GM18519 (cell line): ENCODE measurements at regions not wholly inside any gene's neighbourhood (a gene's known extent, or its start where the extent isn't known, plus 50 kb on each side); places are given as distances from the start of the nearest gene placed in this dataset.

ENCODE experiments used
- ATAC-seq: cut with Tn5 transposase; IDR thresholded peaks from one replicate; pipeline ENCODE4 v1.9.1; 2021; ENCODE audit warnings: mild to moderate bottlenecking, moderate library complexity; ENCODE audit not compliant: unreplicated experiment, low FRiP score

DNA sequence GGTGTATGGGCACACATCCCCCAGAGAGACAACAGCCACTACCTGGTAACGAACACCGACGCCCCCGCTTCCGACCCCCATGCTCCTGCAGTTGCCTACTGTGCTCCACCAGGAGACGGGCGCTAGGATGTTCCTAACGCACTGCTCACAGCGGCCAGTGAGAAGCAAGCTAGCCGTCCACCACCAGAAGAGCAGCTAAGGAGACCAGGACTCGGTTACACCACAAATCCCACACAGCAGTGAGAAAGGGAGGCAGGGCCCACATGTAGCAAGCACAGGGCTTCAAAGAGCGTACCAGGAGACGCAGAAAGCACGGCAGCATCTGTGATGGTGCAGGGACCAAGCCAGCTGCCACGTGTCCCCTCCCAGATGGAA is 117.0 kb downstream of the NCOR2 start:
- ATAC-seq: no peak

DNA sequence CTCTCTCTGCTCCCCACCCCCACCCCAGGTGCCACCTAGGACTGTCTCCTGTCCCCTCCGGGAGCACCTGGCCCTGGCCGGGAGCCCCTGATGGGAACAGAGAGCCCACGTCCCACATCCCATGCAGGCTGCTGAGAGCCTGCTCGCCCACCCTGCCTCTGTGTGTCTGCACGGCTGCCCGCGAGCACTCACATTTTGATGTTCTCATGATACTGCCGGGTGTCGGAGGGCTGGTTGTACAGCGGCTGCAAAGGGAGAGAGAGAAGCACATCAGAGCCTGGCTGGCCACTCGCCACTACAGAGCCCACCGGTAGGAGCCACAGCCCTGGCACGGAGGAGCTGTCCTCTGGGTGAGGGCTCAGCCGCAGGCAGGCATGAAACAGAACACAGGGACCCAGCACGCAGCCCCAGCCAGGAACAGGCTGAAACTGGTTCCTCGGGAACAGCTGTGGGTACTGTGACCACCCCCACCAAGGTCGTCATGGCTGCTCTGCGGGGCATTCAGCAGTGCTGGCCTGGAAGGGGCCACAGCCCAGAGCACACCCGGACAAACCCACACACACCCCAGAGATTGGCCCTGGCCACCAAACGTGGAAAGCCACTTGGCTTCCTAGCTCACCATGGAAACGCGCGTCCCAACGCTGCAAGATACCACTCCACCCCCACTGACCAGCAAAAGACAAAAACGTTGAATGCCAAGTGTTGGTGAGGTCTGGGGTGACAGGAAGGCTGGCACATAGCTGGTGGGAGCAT is 117.6 kb downstream of the NCOR2 start:
- ATAC-seq: no peak

DNA sequence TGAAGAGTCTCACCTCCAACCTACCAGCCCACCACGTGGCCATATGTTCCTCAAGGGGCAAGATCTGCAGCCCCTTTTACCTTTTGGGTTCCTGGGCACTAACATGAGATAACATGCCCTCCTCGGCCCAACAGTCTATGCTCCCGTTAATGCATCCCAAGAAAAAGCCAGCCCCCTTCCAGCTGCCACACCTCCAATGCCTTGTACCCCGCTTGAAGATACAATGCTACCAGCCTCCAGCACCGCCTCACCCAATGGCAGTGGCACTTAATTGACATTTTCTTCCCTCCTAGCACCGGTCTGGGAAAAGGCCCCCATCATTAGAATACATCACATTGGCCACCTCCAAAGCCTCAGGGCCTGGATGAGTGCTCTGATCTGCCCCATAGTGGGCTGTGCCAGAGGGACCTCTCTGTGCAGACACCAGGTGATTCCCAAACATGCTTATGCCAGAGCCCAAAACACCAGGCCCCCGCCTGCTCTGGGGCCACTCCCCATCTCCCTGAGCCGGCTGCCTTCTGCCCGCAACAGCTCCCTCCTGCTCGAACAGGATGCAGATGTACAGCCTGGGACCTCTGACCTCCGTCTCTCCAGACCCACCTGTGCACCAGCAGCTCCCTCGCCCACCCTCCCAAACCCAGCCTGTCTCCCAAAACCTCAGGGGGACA is 118.3 kb downstream of the NCOR2 start:
- ATAC-seq: no peak

DNA sequence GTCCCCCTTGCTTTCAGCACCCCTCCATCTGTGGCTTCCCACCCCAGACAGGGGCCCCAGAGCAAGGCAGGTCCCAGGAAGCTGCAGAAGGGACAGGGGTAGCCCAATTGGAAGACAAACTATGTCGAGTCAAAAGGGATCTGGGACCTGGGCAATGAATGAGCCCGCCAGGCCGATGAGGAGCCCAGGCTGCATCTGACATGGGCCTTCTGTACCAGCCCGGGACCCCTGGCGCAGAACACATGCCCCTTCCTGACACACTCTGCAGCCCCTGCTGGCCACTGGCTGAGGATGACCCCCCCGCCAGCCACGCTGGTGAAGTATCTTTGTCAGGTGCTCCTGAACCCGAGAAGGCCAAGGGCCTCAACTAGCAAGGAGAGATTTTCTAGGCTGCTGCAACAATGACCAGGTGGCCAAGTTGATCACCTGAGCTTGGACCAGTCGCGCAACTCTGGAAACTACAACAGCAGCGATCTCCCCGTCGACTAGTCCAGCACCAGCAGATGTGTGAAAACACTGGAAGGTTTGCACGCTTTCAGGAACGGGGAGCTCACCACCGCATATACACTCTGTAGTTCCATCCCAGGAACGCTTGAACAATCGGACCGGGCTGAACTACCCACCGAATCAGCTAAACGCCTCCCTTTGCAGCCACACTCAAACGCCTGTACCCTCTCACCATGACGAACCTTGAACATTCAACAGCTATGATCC is 119.0 kb downstream of the NCOR2 start:
- ATAC-seq: no peak

DNA sequence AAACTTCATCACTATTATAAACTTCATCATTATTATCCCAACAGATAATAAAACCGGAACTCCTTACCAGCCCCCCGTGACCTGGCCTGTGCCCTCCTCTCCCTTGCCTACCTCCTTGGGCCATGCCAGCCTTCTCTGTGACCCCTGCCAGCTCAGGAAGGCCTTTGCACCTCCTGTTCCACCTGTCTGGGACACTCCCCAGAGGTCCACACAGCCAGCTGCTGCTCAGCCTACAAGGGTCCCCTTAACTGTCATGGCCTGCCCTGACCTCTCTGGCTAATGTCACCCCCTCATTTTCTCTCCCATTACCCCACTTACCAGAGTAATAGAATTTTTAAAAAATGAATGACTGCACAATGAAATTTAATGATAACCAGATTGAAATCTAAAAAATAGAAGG is 121.0 kb downstream of the NCOR2 start:
- no peak for ATAC-seq

DNA sequence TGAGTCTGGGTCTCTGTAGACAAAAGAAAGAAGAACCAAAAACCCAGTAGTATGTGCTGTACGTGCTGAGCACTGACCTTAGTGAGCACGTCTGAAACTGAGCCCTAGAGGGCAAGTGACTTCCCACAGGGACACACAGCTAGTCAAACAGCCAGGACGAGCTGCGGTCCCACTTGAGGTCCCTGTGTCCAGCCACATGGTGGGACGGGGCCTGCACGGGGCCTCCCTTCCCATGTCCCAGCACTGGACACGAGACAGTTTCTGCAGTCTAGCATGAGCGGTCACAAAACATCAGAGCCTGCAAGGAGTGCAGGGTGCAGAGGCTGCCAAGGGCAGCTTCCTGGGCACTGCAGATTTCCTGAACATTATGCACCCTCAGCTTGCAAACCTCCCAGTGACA is 121.6 kb downstream of the NCOR2 start:
- no peak for ATAC-seq

DNA sequence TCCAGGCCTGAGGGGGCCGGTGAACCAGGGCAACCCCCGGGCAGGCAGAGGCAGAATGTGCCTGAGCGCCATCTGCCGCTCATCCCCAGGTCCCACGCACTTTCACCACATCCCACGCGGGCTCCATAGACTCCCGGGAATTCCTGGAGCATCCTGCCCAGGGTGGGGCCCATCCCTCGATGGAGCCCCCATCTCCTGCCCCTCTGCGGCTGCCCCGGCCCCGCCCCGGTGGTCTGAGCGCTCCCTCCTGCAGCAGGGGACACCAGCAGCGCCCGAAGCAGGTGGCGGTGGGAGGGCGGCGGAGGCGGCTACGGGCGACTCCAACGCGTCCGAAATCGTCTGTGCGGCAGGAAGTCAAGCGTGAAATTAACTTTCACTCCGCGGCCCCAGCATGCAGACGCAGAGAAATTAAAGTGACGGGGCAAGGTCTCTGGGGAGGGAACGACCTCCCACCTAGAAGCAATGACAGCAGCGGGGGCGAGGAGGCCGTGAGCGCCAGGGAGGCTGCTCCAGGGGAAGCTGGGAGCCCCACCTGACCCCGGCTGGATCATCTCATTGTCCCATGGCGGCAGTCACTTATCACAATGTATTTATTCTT is 122.2 kb downstream of the NCOR2 start:
- ATAC-seq: no peak

DNA sequence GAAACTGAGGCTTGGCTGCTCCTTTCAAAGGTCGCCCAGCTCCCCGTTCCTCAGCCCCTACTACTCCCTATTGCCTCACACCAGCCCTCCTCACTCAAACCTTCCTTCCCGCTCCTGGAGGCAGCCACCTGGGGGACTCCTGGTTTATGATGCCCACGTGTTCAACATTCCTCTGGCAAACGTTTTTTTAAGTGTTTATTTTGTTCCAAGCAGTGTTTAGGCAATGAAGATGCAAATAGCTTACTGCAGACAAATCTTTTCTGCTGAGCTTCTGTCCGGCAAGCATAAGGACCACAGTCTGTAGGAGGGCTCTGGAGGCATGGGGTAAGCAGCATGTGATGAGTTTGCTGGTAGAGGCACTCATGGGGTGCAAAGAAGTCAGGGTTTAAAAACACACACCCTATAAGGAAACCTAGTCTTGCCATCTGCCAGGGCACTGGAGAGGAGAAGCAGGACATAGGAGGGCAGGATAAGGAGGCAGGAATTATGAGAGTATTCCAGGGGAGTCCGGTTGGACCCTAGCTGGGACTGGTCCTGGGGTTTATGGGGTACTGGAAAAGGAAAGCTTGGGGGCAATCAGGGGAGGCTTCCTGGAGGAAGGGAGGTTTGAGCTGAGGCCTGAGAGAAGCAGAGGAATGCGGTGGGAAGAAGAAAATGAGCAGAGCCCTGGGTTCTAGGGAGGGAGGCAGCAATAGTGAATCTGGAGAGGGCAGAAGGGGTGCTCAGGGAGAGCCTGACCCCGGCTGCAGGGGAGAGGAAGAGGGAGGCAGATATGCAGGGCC is 123.3 kb downstream of the NCOR2 start:
- ATAC-seq: no peak

DNA sequence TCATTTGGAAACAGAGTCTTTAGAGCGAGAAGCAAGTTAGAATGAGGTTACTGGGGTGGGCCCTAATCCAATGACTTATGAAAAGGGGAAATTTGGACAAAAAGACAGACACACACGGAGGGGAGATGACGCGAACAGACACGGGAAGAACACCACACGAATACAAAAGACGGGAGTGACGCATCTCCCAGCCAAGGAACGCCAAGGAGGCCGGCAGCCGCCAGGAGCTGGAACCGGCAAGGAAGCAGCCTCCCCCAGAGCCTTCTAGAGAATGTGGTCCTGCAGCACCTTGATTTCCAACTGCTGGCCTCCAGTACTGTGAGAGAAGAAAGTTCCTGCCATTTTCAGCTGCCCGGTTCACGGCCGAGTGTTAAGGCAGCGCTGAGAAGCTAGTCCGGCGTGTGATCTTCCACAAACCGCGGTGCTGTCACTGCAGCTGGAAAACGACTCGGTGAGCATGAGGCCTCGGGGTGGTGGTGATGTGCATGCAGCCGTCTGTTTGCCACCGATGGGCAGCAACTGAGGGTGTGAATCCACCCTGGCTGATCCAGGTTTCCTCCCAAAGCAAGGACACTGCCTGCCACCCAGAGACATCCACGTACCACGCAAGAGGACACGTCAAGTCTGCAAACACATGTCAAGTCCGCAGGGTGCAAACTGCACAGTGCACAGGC is 124.5 kb downstream of the NCOR2 start:
- ATAC-seq: no peak

DNA sequence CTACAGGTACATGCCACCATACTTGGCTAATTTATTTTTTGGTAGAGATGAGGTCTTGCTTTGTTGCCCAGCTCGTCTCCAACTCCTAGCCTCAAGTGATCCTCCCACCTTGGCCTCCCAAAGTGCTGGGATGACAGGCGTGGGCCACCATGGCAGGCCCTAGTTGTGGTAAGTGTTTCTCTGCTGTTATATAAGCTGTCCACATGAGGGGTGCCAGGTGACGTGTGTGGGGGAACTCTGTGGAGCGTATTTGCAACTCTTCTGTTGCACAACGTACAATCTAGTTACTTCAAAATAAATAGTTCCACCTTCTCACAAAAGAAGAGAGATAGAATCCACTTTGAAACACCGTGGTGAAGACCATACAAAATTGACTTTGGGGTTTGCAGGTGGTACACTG is 125.1 kb downstream of the NCOR2 start:
- no peak for ATAC-seq

DNA sequence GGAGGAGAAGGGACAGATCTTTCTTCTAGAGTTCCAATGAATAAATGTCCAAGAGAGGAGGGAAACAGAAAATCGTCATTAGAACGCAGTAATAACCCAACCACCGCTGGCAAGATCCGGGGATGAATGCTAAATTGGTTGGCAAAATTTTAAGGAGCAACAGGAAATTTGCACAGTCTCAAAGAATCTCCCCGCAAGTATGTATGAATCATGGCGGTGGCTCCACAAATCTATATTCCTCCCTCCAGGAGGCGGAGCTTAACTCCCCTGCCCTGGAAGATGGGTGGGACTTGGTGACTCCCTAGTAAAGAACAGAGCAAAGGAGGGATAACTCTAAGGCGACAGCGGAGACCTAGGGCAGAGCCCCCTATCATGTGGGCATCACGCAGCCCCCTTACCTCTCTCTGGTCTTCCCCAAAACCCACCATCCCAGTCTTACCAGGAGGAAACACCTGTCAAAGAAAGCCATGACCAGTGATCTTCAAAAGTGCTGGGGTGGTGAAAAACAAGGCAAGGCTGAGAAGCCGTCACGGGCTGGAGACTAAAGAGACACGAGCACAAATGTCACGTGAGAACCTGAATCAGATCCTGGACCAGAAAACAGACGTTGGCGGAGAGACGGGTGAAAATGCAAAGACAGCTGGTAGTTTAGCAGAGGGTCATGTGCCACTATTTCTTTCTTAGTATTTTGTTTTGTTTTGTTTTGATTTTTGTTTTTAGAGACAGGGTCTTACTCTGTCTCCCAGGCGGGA is 125.8 kb downstream of the NCOR2 start:
- ATAC-seq: no peak

DNA sequence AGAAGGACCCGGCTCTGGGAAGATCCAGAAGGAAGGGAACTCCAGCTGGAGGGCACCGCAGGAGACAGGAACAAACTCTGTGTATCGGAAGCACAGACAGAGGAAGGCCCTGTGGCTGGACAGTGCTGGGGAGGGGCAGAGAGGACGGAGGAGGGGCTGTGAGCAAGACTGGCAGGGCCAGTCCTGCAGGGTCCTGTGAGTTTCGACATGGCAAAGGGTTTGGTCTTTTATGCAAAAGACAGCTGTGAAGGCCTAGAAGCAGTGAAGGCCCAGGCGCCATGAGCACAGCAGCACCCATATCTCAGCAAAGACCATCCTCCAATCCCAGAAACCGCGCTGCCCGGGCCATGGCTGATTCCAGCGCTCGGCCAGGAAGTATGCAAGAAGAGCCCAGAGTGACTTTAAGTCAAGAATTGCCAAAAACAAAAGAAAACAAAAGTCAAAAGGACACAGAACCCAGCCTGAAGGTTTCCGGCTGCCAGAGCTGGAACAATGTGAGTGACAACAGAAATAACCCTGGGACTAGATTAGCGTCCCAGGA is 126.5 kb downstream of the NCOR2 start:
- no peak for ATAC-seq

DNA sequence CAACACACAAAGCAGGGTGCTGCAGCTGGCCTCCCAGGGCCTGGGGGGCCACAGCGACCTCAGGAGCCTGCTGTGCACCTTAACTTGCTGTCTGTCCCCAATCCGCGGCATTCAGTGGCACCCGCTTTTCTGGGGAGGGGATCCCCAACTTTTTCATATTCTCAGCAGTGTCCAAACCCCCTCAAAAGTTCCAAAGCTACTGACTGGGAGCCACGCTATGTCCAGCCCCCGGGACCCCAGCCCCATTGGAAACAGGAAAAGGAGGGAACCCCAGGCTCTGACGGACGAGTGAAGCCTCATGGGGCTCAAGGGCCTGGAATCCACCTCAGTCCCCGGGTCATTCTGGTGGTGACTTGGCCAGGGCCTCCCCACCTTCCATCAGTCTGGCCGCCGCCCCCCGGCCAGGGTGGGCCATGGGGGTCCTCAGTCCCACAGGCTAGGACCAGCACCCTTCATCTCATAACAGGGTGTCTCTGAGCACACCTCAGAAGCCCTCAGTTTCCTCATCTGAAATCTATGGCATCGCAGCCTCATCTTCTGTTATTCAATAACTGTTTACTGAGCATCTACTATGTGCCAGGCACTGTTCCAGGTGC is 127.3 kb downstream of the NCOR2 start:
- no peak for ATAC-seq

DNA sequence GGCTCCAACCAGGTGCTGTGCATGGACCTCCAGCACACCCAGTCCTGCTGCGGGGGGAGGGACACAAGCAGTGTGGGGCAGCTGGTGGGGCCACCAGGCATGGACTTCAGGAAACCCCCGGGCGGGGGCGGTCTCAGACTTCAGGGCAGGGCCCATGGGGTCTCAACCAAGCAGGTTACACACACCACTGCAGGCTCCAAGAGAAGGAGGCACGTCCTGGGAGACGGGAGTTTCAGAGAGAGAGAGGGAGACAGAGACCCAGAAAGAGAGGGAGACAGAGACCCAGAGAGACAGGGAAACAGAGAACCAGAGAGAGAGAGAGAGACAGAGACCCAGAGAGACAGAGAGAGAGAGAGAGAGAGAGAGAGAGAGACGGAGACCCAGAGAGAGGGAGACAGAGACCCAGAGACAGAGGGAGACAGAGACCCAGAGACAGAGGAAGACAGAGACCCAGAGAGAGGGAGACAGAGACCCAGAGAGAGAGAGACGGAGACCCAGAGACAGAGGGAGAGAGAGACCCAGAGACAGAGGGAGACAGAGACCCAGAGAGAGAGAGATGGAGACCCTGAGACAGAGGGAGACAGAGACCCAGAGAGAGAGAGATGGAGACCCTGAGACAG is 128.9 kb downstream of the NCOR2 start:
- no peak for ATAC-seq

DNA sequence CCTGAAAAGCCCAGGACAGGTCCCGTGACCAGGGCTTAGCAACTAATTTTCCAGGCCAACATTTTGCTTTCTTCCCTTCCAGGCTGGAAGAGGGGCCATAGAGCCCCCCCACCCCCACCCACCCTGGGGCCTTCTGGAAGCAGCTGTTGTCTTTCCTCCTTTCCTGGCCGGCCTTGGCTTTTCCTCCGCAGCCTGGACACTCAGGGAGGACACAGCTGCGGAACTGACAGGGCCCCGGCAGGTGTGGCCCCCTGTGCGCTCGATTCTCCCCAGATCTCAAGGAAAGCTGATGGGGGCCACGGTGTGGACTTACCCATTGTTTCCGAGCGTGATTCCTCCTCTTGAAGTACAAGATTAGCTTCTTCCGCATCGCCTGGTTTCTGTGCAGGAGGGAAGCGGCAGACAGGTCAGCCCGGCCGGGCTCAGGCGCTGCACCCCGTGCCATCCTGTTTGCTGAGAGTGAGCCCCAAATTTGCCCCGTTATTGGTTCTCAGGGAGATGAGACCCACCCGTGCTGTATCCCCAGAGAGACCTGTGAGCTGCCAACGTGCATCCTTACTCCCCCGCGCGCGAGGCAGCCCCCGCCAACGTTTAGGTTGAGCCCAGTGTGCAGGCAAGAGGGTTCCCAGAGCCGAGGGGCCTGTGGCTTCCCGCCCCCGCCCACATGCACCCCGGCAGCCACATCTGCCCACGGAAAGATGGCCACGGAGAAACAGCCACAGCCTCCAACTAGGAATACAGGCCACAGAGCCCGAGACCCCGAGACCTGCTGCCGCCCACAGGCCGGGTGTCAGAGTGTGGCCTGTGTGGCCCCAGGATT is 129.6 kb downstream of the NCOR2 start:
- no peak for ATAC-seq

DNA sequence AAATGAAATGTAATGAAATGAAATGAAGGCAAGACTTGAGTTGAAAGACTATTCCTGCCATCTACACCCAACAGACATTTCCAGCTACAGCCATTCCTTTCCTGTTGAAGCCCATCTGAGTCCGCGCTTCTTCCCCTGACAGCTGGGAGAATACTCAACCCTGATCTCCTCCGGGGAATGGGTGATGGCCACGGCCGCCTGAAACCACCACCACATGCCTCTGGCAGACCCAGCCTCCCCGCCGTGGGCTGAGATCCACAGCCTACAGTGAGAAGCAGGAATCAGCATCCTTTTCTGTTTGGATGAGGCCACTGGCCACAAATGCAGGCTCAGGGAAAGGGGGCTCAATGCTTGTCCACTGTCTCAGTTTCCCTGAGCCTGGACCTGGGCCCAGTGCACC is 130.3 kb downstream of the NCOR2 start:
- ATAC-seq: no peak

DNA sequence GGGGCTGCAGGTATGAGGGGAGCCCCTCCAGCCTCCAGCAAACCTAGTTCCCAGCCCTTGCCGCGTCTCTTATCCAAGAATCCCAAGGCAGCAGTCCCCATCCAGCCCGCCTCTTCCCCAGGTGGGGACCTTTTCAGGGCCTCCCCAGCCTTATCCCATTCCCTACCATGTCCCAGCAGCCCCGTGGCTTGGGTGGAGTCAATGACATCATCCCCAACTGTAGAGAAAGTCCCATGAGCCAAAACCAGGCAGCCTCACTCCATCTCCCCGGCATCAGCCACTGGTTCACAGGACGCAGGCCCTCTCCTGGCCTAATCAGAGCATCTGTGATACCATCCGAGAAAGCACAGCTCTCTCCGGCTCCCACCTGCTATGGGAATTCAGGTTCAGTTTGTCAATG is 131.0 kb downstream of the NCOR2 start:
- no peak for ATAC-seq
